IPS DF 6.9 (cell line): ENCODE measurements at regions not wholly inside any gene's neighbourhood (a gene's known extent, or its start where the extent isn't known, plus 50 kb on each side); places are given as distances from the start of the nearest gene placed in this dataset.
"Not testable (repeated sequence)": the region's sequence is repeated elsewhere in the genome, so short reads cannot be mapped to it uniquely, and the experiment has no call there.

Source experiments
- DNase-seq: peaks from one replicate; pipeline ENCODE4 v3.0.0-alpha.2; 2013; ENCODE audit warnings: low read depth, low spot score
- H3K27ac ChIP-seq: one replicate; pipeline ENCODE4 v1.5.1; 2013; ENCODE audit warnings: low read length, control low read depth
- H3K27me3 ChIP-seq: 2 replicates; pipeline ENCODE4 v1.6.1; 2013; ENCODE audit warnings: mild to moderate bottlenecking, low read length; ENCODE audit not compliant: control insufficient read depth, insufficient read depth
- H3K36me3 ChIP-seq: 2 replicates; pipeline ENCODE4 v1.6.1; 2013; ENCODE audit warnings: low read length; ENCODE audit not compliant: control insufficient read depth, insufficient read depth
- H3K4me1 ChIP-seq: 2 replicates; pipeline ENCODE4 v1.6.1; 2013; ENCODE audit warnings: low read length; ENCODE audit not compliant: control insufficient read depth, insufficient read depth
- H3K4me3 ChIP-seq: 2 replicates; pipeline ENCODE4 v1.5.1; 2013; ENCODE audit warnings: mild to moderate bottlenecking, low read length
- H3K9me3 ChIP-seq: 2 replicates; pipeline ENCODE4 v1.6.1; 2013; ENCODE audit warnings: low read length, inconsistent platforms; ENCODE audit not compliant: control insufficient read depth, insufficient read depth
- whole genome bisulfite sequencing: extraction: QIAGEN DNeasy Blood & Tissue Kit; methylation state at CpG from one replicate; pipeline ENCODE4 v1.1.7; 2013; ENCODE audit warnings: mixed read lengths, missing lambda C conversion rate; ENCODE audit not compliant: insufficient read length, insufficient coverage; 5-methylcytosine and 5-hydroxymethylcytosine counted together

DNA sequence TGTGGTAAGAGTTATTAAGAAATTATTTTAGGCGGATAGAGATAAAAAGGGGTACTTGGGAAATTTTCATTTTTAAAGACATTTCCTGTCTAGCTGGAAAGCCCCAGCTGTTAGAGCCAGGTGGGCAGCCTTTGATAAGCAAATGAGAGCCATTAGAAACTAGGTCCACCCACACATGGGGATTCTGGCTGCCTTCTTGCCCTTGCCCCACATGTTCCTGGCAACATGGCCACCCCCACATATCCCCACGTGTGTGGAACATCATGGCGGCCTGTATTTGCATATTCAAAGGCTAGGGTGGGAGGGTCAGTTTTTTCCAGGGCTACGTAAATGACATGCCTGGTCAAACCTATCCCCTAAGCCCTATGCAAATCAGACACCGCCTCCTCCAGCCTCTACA lies 1382.1 kb downstream of the AACS start:
- no peak overlapping the region for H3K4me3 ChIP-seq
- no peaks in the 10 kb centered on the region for H3K27me3 ChIP-seq
- no peak for DNase-seq
- no peaks in the 10 kb centered on the region for H3K36me3 ChIP-seq
- no peaks in the 10 kb centered on the region for H3K4me1 ChIP-seq
- H3K9me3 ChIP-seq = no peaks in the 10 kb centered on the region
- no peak overlapping the region for H3K27ac ChIP-seq
- 100% methylated on average over 1 of the region's 5 CpGs for WGBS

GRCh38 chr12:126451809-126452208 lies 1386.6 kb downstream of the AACS start:
- no peak for DNase-seq
- H3K27me3 ChIP-seq = no peaks in the 10 kb centered on the region
- no peaks in the 10 kb centered on the region for H3K4me1 ChIP-seq
- no peaks in the 10 kb centered on the region for H3K36me3 ChIP-seq
- no peak overlapping the region for H3K4me3 ChIP-seq
- WGBS = no CpG with 5 or more reads among the region's 4 CpGs
- no peaks in the 10 kb centered on the region for H3K9me3 ChIP-seq
- H3K27ac ChIP-seq = no peak overlapping the region

- not testable (repeated sequence) for DNase-seq, H3K36me3 ChIP-seq, H3K27ac ChIP-seq, H3K27me3 ChIP-seq, H3K4me3 ChIP-seq, H3K4me1 ChIP-seq, H3K9me3 ChIP-seq
- WGBS = no CpG with 5 or more reads among the region's 9 CpGs
These were observed 1387.5 kb downstream of the AACS start for GRCh38 chr12:126452686-126453085.

DNA sequence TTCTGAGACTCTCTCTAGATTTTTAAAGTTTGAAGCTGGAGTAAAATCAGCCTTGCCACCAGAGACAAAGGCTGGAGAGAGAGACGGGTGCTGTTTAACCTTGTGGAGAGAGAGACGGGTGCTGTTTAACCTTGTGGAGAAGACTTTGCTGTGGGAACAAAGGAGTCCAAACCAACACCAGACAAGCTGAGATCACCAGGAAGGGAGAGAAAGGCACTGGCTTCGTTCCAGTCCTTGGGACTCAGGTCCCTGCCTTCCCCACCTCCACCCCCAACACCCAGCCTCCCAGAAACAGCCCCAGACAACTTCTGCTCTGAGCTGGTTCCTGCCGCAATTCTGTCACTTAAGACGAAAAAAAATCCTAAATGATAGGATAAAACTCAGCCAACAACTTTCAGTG lies 1389.3 kb downstream of the AACS start:
- H3K27ac ChIP-seq = no peak overlapping the region
- WGBS = no CpG with 5 or more reads among the region's 5 CpGs

DNA sequence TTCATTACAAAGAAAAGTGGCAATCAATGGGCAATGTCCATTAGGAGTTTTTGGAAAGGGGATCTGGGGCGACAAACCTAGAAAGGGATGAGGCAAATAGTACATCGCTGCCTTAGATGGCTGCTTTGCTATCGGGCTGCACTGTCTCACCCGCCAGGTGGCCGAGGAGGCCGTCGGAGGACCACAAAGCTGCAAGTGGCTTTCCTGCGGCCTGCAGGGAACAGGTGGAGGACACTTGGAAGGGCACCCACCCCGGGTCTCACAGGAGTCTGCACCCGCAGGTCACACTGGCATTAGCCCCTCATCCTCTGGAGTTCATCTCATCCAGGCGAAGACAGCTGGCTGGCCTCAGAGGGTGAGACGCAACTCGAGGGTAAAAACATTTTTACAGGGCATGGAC lies 1392.5 kb downstream of the AACS start:
- Histone ChIP-seq H3K27me3 (no peaks in the 10 kb centered on the region), H3K4me3 (no peak overlapping the region)
- WGBS = no CpG with 5 or more reads among the region's 13 CpGs

More for the DNA sequence above, 1389.3 kb downstream of the AACS start:
- no peaks in the 10 kb centered on the region for H3K36me3 ChIP-seq
- no peak for DNase-seq
- H3K27me3 ChIP-seq = no peaks in the 10 kb centered on the region
- no peaks in the 10 kb centered on the region for H3K4me1 ChIP-seq
- no peaks in the 10 kb centered on the region for H3K9me3 ChIP-seq
- no peak overlapping the region for H3K4me3 ChIP-seq

DNA sequence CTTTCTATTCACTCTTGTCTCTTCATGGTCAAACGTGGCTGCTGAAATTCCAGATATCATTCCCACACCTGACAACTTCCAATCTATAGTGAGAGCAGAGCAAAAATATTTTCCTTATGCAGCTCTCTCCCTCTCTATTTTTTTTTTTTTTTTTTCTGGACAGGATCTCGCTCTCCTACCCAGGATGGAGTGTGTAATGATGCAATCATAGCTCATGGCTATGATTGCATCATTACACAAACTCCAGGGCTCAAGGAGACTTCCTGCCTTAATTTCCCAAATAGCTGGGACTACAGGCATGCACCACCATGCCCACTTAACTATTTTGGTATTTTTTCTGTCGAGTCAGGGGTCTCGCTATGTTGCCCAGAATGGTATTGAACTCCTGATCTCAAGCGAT lies 1398.9 kb downstream of the AACS start:
- H3K4me3 ChIP-seq = no peak overlapping the region
- WGBS = no CpG with 5 or more reads among the region's 5 CpGs
- no peak for DNase-seq
- H3K9me3 ChIP-seq = no peaks in the 10 kb centered on the region
- no peaks in the 10 kb centered on the region for H3K36me3 ChIP-seq
- H3K27me3 ChIP-seq = no peaks in the 10 kb centered on the region
- no peak overlapping the region for H3K27ac ChIP-seq
- no peaks in the 10 kb centered on the region for H3K4me1 ChIP-seq

More for the DNA sequence above, 1392.5 kb downstream of the AACS start:
- no peaks in the 10 kb centered on the region for H3K9me3 ChIP-seq
- no peaks in the 10 kb centered on the region for H3K4me1 ChIP-seq
- no peaks in the 10 kb centered on the region for H3K36me3 ChIP-seq
- H3K27ac ChIP-seq = no peak overlapping the region
- no peak for DNase-seq

DNA sequence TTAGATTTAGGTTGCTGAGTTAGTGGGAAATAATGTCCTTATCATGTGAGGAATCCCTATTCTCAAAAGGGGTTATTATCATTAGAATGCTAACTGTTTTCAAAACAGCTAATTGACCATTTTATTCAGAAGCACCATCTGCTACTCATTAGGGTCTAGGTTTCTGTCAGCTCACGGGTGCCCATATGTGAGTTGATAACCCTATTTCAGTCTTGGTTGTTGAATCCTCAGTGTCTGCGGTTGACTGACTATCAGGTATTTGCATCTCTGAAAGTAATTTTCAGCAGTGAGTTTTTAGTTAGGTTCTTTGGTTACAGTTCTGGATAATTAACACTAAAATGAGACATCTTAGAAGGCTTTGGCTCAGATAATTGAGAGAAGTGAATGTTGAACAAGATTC lies 1404.0 kb downstream of the AACS start:
- Histone ChIP-seq H3K27ac (no peak overlapping the region), H3K36me3 (no peaks in the 10 kb centered on the region), H3K4me1 (no peaks in the 10 kb centered on the region), H3K4me3 (no peak overlapping the region), H3K27me3 (no peaks in the 10 kb centered on the region), H3K9me3 (no peaks in the 10 kb centered on the region)
- DNase-seq = no peak
- WGBS = no CpG with 5 or more reads among the region's 2 CpGs

GRCh38 chr12:126474703-126475102 lies 1409.5 kb downstream of the AACS start:
- no peaks in the 10 kb centered on the region for H3K36me3 ChIP-seq
- no peak overlapping the region for H3K27ac ChIP-seq
- WGBS = no CpG with 5 or more reads among the region's 3 CpGs
- no peaks in the 10 kb centered on the region for H3K4me1 ChIP-seq
- no peak overlapping the region for H3K4me3 ChIP-seq
- no peaks in the 10 kb centered on the region for H3K27me3 ChIP-seq
- no peak for DNase-seq
- H3K9me3 ChIP-seq = no peaks in the 10 kb centered on the region

- Histone ChIP-seq H3K4me3 (no peak overlapping the region), H3K27ac (no peak overlapping the region), H3K4me1 (no peaks in the 10 kb centered on the region), H3K27me3 (no peaks in the 10 kb centered on the region), H3K36me3 (no peaks in the 10 kb centered on the region), H3K9me3 (no peaks in the 10 kb centered on the region)
- DNase-seq = peak; percentile 9
- WGBS = no CpG with 5 or more reads among the region's 10 CpGs
These were observed 1415.2 kb downstream of the AACS start for GRCh38 chr12:126480451-126480850.

DNA sequence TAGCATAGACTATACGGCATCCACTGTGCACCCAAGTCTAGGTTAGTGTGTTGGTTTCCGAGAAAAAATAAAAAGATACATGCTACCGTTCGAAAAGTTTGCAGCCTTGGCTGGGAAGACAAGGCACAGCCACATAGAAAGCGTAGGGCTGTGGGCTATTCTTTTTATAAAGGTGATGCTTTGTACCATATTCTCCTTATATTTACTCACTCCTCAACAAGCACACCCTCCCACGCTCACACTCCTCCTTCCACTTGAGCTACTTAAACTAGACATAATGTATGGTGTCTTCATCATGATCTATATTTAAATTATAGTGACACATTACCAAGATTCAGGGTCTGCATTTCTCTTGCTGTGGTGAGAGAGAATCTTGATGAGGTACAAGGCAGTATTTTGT lies 1416.5 kb downstream of the AACS start:
- Histone ChIP-seq H3K4me1 (no peaks in the 10 kb centered on the region), H3K4me3 (no peak overlapping the region), H3K27ac (no peak overlapping the region), H3K9me3 (no peaks in the 10 kb centered on the region), H3K27me3 (no peaks in the 10 kb centered on the region), H3K36me3 (no peaks in the 10 kb centered on the region)
- WGBS = no CpG with 5 or more reads among the region's 6 CpGs
- DNase-seq = no peak

DNA sequence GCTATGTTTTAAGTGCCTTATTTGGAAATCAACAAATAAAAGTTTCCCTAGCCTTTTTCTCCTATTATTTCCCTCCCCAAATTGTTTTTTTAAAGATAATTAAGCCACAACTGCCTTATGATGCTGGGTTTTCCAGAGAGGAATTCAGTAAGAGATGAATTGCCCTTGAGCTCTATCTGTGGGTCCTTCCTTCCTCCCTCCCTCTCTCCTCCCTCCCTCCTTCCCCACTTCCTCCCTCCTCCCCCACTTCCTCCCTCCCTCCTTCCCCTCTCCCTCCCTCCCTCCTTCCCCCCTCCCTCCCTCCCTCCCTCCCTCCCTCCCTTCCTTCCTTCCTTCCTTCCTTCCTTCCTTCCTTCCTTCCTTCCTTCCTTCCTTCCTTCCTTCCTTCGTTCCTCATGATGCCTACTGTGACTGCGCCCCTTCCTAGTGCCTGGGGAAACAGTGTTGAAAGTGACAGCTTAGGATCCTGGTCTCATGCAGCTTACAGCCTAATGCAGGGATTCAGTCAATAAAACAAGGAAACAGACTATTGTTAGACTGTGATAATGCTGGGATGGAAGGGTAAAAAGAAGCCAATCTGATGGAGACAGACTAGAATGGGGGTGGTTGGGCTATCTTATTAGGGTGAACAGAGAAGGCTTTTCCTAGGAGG lies 1417.1 kb downstream of the AACS start:
- no peak for DNase-seq
- H3K27ac ChIP-seq = no peak overlapping the region
- WGBS = no CpG with 5 or more reads among the region's 2 CpGs
- no peak overlapping the region for H3K4me3 ChIP-seq
- no peaks in the 10 kb centered on the region for H3K9me3 ChIP-seq
- H3K36me3 ChIP-seq = no peaks in the 10 kb centered on the region
- no peaks in the 10 kb centered on the region for H3K27me3 ChIP-seq
- no peaks in the 10 kb centered on the region for H3K4me1 ChIP-seq
